HG03025 (cell line): ENCODE measurements at regions not wholly inside any gene's neighbourhood (a gene's known extent, or its start where the extent isn't known, plus 50 kb on each side); places are given as distances from the start of the nearest gene placed in this dataset.

Source experiments
- ATAC-seq: cut with Tn5 transposase; IDR thresholded peaks from one replicate; pipeline ENCODE4 v1.9.1; 2021; ENCODE audit warnings: mild to moderate bottlenecking, moderate library complexity; ENCODE audit not compliant: unreplicated experiment, low FRiP score

- ATAC-seq: no peak
Measured at GRCh38 chr1:163013826-163014600, 55.1 kb upstream of the RGS4 start.

GRCh38 chr1:163006051-163006834 lies 62.9 kb upstream of the RGS4 start:
- ATAC-seq: no peak

GRCh38 chr1:162997499-162998285 lies 71.5 kb upstream of the RGS4 start:
- ATAC-seq: no peak

- ATAC-seq: no peak
Measured at GRCh38 chr1:162996261-162996660, 72.9 kb upstream of the RGS4 start.

- no peak for ATAC-seq
Measured at GRCh38 chr1:162994921-162995320, 74.2 kb upstream of the RGS4 start.

GRCh38 chr1:162993846-162994245 lies 75.3 kb upstream of the RGS4 start:
- ATAC-seq: no peak

- ATAC-seq: no peak
Measured at GRCh38 chr1:162992945-162993344, 76.2 kb upstream of the RGS4 start.

- no peak for ATAC-seq
Measured at GRCh38 chr1:162991444-162991843, 77.7 kb upstream of the RGS4 start.

- ATAC-seq: no peak
Measured at GRCh38 chr1:162990665-162991064, 78.5 kb upstream of the RGS4 start.

- no peak for ATAC-seq
Measured at GRCh38 chr1:162988869-162989268, 80.3 kb upstream of the RGS4 start.

- ATAC-seq: no peak
Measured at GRCh38 chr1:162987866-162988265, 81.3 kb upstream of the RGS4 start.

GRCh38 chr1:162985816-162986435 lies 83.2 kb upstream of the RGS4 start:
- ATAC-seq: no peak

- no peak for ATAC-seq
Measured at GRCh38 chr1:162984699-162985098, 84.5 kb upstream of the RGS4 start.

GRCh38 chr1:162983671-162984425 lies 85.3 kb upstream of the RGS4 start:
- no peak for ATAC-seq

- ATAC-seq: no peak
Measured at GRCh38 chr1:162982364-162982763, 86.8 kb upstream of the RGS4 start.

- no peak for ATAC-seq
Measured at GRCh38 chr1:162977944-162978568, 91.1 kb upstream of the RGS4 start.

- no peak for ATAC-seq
Measured at GRCh38 chr1:162976628-162977027, 92.5 kb upstream of the RGS4 start.

- ATAC-seq: no peak
Measured at GRCh38 chr1:162974810-162975209, 94.4 kb upstream of the RGS4 start.

GRCh38 chr1:162973381-162973795 lies 95.8 kb upstream of the RGS4 start:
- ATAC-seq: no peak
